Liver (tissue), 8 donors: ENCODE measurements at regions not wholly inside any gene's neighbourhood (a gene's known extent, or its start where the extent isn't known, plus 50 kb on each side); places are given as distances from the start of the nearest gene placed in this dataset.

ENCODE experiments used
- DNase-seq: peaks from one replicate; pipeline ENCODE4 v3.0.0-alpha.2; 2017; ENCODE audit warnings: low spot score
- H3K27ac ChIP-seq, 2 donors: one replicate each; pipeline ENCODE4 v1.7.0; 2013; ENCODE audit warnings: inconsistent platforms in 2 of 2, low read length in 2 of 2, control low read depth in 1 of 2, low read depth in 1 of 2, mild to moderate bottlenecking in 1 of 2
- H3K27me3 ChIP-seq, 4 donors: one replicate each; pipeline versions ENCODE4 v1.6.1 to v1.7.0; 2013; ENCODE audit warnings: low read length in 3 of 4, inconsistent platforms in 1 of 4, mild to moderate bottlenecking in 1 of 4, moderate library complexity in 1 of 4; ENCODE audit not compliant: control insufficient read depth in 4 of 4, insufficient read depth in 4 of 4
- H3K36me3 ChIP-seq, 4 donors: one replicate each; pipeline versions ENCODE4 v1.6.1 to v1.7.0; 2013; ENCODE audit warnings: low read length in 3 of 4, mild to moderate bottlenecking in 3 of 4, low read depth in 1 of 4, moderate library complexity in 1 of 4; ENCODE audit not compliant: control insufficient read depth in 4 of 4, insufficient read depth in 3 of 4
- H3K4me1 ChIP-seq, 4 donors: one replicate each; pipeline versions ENCODE4 v1.6.1 to v1.7.0; 2013; ENCODE audit warnings: low read length in 3 of 4, mild to moderate bottlenecking in 3 of 4, moderate library complexity in 1 of 4; ENCODE audit not compliant: control insufficient read depth in 4 of 4, insufficient read depth in 4 of 4
- H3K4me3 ChIP-seq, 3 donors: one replicate each; pipeline versions ENCODE4 v1.6.1 to v1.7.0; 2013; ENCODE audit warnings: low read length in 3 of 3, control low read depth in 1 of 3, low read depth in 1 of 3, mild to moderate bottlenecking in 1 of 3
- H3K9ac ChIP-seq, 2 donors: one replicate each; pipeline ENCODE4 v1.7.0; 2013; ENCODE audit warnings: low read length in 2 of 2, mild to moderate bottlenecking in 2 of 2, moderate library complexity in 2 of 2, control low read depth in 1 of 2, low read depth in 1 of 2
- H3K9me3 ChIP-seq, 4 donors: one replicate each; pipeline versions ENCODE4 v1.6.1 to v1.7.0; 2013; ENCODE audit warnings: low read length in 3 of 4; ENCODE audit not compliant: control insufficient read depth in 4 of 4
- ATF3 ChIP-seq: IDR thresholded peaks from 2 replicates; pipeline ENCODE4 v1.6.1; 2016; ENCODE audit warnings: antibody characterized with exemption
- CTCF ChIP-seq: fragments of 150-350 bp; IDR thresholded peaks from 2 replicates; pipeline ENCODE4 v1.5.1; 2017; ENCODE audit warnings: improper control_type of control experiment, low read depth, low read length; ENCODE audit not compliant: missing input control
- EGR1 ChIP-seq, 2 donors: IDR thresholded peaks; 2 replicates each; pipeline ENCODE4 v1.6.1; 2016 to 2018; ENCODE audit warnings: antibody characterized with exemption in 2 of 2, low read depth in 2 of 2
- FOXA1 ChIP-seq: IDR thresholded peaks from 2 replicates; pipeline ENCODE4 v1.6.1; 2016; ENCODE audit warnings: antibody characterized with exemption
- FOXA2 ChIP-seq: IDR thresholded peaks from 2 replicates; pipeline ENCODE4 v1.6.1; 2016; ENCODE audit warnings: antibody characterized with exemption
- GABPA ChIP-seq, 2 donors: IDR thresholded peaks in 1 of 2; conservative IDR thresholded peaks in 1 of 2; 2 replicates each; pipeline ENCODE4 v1.6.1; 2016; ENCODE audit warnings: antibody characterized with exemption in 2 of 2, mild to moderate bottlenecking in 1 of 2, moderate library complexity in 1 of 2
- HNF4A ChIP-seq, 2 donors: conservative IDR thresholded peaks; 2 replicates each; pipeline ENCODE4 v1.6.1; 2016; ENCODE audit warnings: antibody characterized with exemption in 2 of 2, mild to moderate bottlenecking in 2 of 2
- HNF4G ChIP-seq: IDR thresholded peaks from 2 replicates; pipeline ENCODE4 v1.6.1; 2016; ENCODE audit warnings: antibody characterized with exemption
- JUND ChIP-seq, 2 donors: IDR thresholded peaks; 2 replicates each; pipeline ENCODE4 v1.6.1; 2016; ENCODE audit warnings: antibody characterized with exemption in 2 of 2
- NR2F2 ChIP-seq: IDR thresholded peaks from 2 replicates; pipeline ENCODE4 v1.6.1; 2016; ENCODE audit warnings: antibody characterized with exemption
- RAD21 ChIP-seq, 2 donors: IDR thresholded peaks; 2 replicates each; pipeline ENCODE4 v1.6.1; 2016; ENCODE audit warnings: antibody characterized with exemption in 2 of 2, mild to moderate bottlenecking in 2 of 2
- RXRA ChIP-seq, 2 donors: IDR thresholded peaks; 2 replicates each; pipeline ENCODE4 v1.6.1; 2017 to 2018; ENCODE audit warnings: antibody characterized with exemption in 2 of 2, mild to moderate bottlenecking in 1 of 2
- SP1 ChIP-seq: IDR thresholded peaks from 2 replicates; pipeline ENCODE4 v1.6.1; 2018; ENCODE audit warnings: antibody characterized with exemption, mild to moderate bottlenecking
- TAF1 ChIP-seq: conservative IDR thresholded peaks from 2 replicates; pipeline ENCODE4 v1.6.1; 2016; ENCODE audit warnings: antibody characterized with exemption, mild to moderate bottlenecking
- YY1 ChIP-seq: IDR thresholded peaks from 2 replicates; pipeline ENCODE4 v1.6.1; 2016; ENCODE audit warnings: antibody characterized with exemption, mild to moderate bottlenecking
- ZBTB33 ChIP-seq: IDR thresholded peaks from 2 replicates; pipeline ENCODE4 v1.6.1; 2016; ENCODE audit warnings: antibody characterized with exemption
- WGBS: extraction: QIAGEN DNeasy Blood & Tissue Kit; methylation state at CpG from one replicate; pipeline ENCODE4 v1.1.7; 2013; 5-methylcytosine and 5-hydroxymethylcytosine counted together
- TF ChIP-seq, protein P1 (sequence below): IDR thresholded peaks from 2 replicates; pipeline ENCODE4 v1.6.1; 2016; ENCODE audit warnings: antibody characterized with exemption
- donor health status: healthy.
- donor health status: healthy.
- donor health status: healthy.
- donor health status: healthy.
- donor health status: healthy.

GRCh38 chr7:131000389-131000788 lies 266.4 kb upstream of the KLF14 start:
- Histone ChIP-seq H3K36me3 (peaks cover 0 to 5% (median 1%) of the 10 kb centered on the region in 4 donors), H3K27ac (peak overlapping the region; percentile 7 to 8)

DNA sequence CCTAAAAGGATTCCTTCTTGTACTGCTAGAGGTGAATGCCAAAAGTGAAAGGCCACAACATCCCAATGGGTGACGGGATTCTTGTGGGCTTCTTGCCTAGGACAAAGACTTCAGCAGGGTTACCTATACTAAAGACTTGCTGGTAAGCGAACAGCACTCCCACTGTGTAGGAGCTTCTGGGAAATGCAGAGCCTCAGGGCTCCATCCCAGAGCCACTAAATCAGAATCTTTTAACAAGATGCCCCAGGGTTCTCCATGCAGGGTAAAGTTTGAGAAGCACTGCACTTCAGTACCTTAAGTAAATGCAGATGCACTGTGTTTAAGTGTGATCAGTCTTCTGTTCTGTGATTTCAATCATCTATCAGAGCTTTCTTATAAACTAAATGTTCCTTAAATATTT lies 266.9 kb upstream of the KLF14 start:
- Histone ChIP-seq H3K27me3 (no peaks in the 10 kb centered on the region), H3K4me3 (no peak overlapping the region), H3K27ac (no peak overlapping the region), H3K36me3 (peaks cover 0 to 5% (median 1%) of the 10 kb centered on the region in 4 donors), H3K4me1 (peaks cover 9 to 20% (median 14%) of the 10 kb centered on the region in 4 donors), H3K9ac (no peak overlapping the region), H3K9me3 (no peaks in the 10 kb centered on the region)
- 50% methylated on average over 2 of the region's 2 CpGs for WGBS
- TF ChIP-seq YY1 (no peak), ATF3 (no peak), SP1 (no peak), EGR1 (IDR thresholded peaks at IDR 0.05; ENCODE audit: low read depth in 2 of 2) (no peak), FOXA1 (no peak), HNF4A (conservative IDR thresholded peaks at IDR 0.05) (no peak), GABPA (IDR thresholded peaks at IDR 0.05 in 1 of 2, conservative IDR thresholded peaks at IDR 0.05 in 1 of 2) (no peak), TAF1 (no peak), NR2F2 (no peak), HNF4G (no peak), CTCF (no peak)
- TF ChIP-seq, protein P1, sequence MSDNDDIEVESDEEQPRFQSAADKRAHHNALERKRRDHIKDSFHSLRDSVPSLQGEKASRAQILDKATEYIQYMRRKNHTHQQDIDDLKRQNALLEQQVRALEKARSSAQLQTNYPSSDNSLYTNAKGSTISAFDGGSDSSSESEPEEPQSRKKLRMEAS = no peak
- no peak for DNase-seq

More at GRCh38 chr7:131000389-131000788, 266.4 kb upstream of the KLF14 start:
- DNase-seq = no peak
- H3K9ac ChIP-seq = no peak overlapping the region
- 86% methylated on average over 6 of the region's 6 CpGs for WGBS
- peaks cover 11 to 25% (median 19%) of the 10 kb centered on the region in 4 donors for H3K4me1 ChIP-seq
- TF ChIP-seq, protein P1 = no peak
- TF ChIP-seq YY1 (no peak), ZBTB33 (no peak), EGR1 (IDR thresholded peaks at IDR 0.05; ENCODE audit: low read depth in 2 of 2) (no peak)
- no peaks in the 10 kb centered on the region for H3K9me3 ChIP-seq
- no peak overlapping the region for H3K4me3 ChIP-seq
- H3K27me3 ChIP-seq = no peaks in the 10 kb centered on the region

- TF ChIP-seq TAF1 = no peak
- no peak for TF ChIP-seq RAD21 (IDR thresholded peaks at IDR 0.05)
- no peak for TF ChIP-seq ATF3
- no peak for TF ChIP-seq RXRA (IDR thresholded peaks at IDR 0.05)
- no peak for TF ChIP-seq FOXA2
- TF ChIP-seq JUND (IDR thresholded peaks at IDR 0.05) = no peak
- no peak for TF ChIP-seq NR2F2
- TF ChIP-seq CTCF = no peak
- TF ChIP-seq ZBTB33 = no peak
- TF ChIP-seq FOXA1 = no peak
- H3K36me3 ChIP-seq = peaks cover 0 to 5% (median 1%) of the 10 kb centered on the region in 4 donors
- no peaks in the 10 kb centered on the region for H3K27me3 ChIP-seq
- no peaks in the 10 kb centered on the region for H3K9me3 ChIP-seq
- H3K4me1 ChIP-seq = peaks cover 4 to 5% (median 4%) of the 10 kb centered on the region in 4 donors
- no peak overlapping the region for H3K4me3 ChIP-seq
- no peak overlapping the region for H3K9ac ChIP-seq
- DNase-seq = no peak
- WGBS = 99% methylated on average over 1 of the region's 1 CpG
- H3K27ac ChIP-seq = no peak overlapping the region
These were observed 268.6 kb upstream of the KLF14 start for GRCh38 chr7:131002600-131002999.
